ENCODE measurements at regions not wholly inside any gene's neighbourhood (a gene's known extent, or its start where the extent isn't known, plus 50 kb on each side); places are given as distances from the start of the nearest gene placed in this dataset.

GRCh38 chr18:28690836-28691495 is 514.0 kb upstream of the CDH2 start:
- TF ChIP-seq CTCF (IDR thresholded peaks at IDR 0.05): no peak
- Histone ChIP-seq H3K4me1 (no peaks in the 10 kb centered on the region), H3K27ac (no peak overlapping the region), H3K9me3 (no peaks in the 10 kb centered on the region), H3K36me3 (no peaks in the 10 kb centered on the region), H3K4me3 (no peak overlapping the region), H3K27me3 (no peaks in the 10 kb centered on the region)
- DNase-seq: no peak
- ATAC-seq: no peak
- intact Hi-C loops (cut with DNase I): no loop called here

DNA sequence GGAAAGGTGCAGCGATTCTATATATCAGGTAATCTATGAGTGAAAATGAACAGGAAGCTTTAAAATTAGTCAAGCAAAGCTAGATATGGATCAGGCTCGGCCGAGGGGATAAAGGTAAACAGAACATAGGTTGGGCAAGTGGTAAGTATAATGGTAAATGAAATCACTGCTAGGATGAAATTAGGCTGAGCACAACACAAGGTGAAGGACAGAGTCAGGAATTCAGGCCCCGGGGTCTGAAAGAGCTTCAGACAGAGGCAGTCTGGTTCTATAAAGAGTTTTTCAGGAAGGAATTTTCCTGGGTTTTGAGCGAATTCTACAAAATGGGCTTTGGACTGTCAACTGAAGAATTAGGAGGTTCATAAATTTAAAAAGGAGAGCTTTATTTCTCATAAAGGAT is 513.2 kb upstream of the CDH2 start:
- intact Hi-C loops (cut with DNase I): no loop called here
- ATAC-seq: no peak

GRCh38 chr18:28689588-28689987 is 512.7 kb upstream of the CDH2 start:
- intact Hi-C loops (cut with DNase I): no loop called here
- no peak overlapping the region for H3K4me3 ChIP-seq
- H3K27ac ChIP-seq: no peak overlapping the region
- H3K27me3 ChIP-seq: no peaks in the 10 kb centered on the region
- ATAC-seq (no peak), DNase-seq (no peak)
- H3K9me3 ChIP-seq: no peaks in the 10 kb centered on the region
- no peaks in the 10 kb centered on the region for H3K36me3 ChIP-seq
- TF ChIP-seq CTCF (IDR thresholded peaks at IDR 0.05): no peak
- no peaks in the 10 kb centered on the region for H3K4me1 ChIP-seq

More for the DNA sequence above, 513.2 kb upstream of the CDH2 start:
- no peaks in the 10 kb centered on the region for H3K9me3 ChIP-seq
- no peaks in the 10 kb centered on the region for H3K4me1 ChIP-seq
- H3K36me3 ChIP-seq: no peaks in the 10 kb centered on the region
- no peaks in the 10 kb centered on the region for H3K27me3 ChIP-seq
- TF ChIP-seq CTCF (IDR thresholded peaks at IDR 0.05): no peak
- no peak overlapping the region for H3K27ac ChIP-seq
- no peak for DNase-seq
- no peak overlapping the region for H3K4me3 ChIP-seq

DNA sequence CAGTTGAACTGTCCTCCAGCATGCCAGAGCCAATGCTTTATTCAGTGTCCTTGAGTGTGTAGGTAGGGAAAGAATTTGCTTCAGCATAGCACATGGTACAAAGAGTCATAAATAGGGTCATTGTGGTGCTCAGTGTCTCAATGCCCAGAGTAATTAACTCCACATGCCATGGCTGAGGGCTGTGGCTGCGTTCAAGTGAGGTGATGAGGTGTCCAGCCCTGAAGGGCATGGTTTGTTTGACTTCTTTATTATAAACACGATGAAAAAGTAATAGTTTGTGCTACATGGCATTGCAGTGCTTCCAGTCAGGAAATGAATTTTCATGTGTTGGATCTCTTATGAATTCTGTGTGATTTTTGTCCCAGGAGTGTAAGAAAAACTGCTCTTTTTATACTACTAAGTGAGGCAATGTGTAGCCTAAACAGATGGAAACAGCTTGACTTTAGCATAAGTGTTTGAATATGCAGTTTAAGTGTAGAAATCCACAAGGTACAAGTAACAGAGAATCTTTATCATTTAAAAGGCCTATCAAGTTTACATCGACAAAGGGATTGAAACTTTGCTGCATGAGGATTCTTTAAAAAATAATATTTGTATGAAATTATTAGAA is 507.9 kb upstream of the CDH2 start:
- intact Hi-C loops (cut with DNase I): no loop called here
- H3K27ac ChIP-seq: no peak overlapping the region
- H3K4me3 ChIP-seq: no peak overlapping the region
- ATAC-seq: no peak
- no peaks in the 10 kb centered on the region for H3K9me3 ChIP-seq
- H3K36me3 ChIP-seq: no peaks in the 10 kb centered on the region
- H3K27me3 ChIP-seq: no peaks in the 10 kb centered on the region
- no peaks in the 10 kb centered on the region for H3K4me1 ChIP-seq
- no peak for TF ChIP-seq CTCF (IDR thresholded peaks at IDR 0.05)
- no peak for DNase-seq

DNA sequence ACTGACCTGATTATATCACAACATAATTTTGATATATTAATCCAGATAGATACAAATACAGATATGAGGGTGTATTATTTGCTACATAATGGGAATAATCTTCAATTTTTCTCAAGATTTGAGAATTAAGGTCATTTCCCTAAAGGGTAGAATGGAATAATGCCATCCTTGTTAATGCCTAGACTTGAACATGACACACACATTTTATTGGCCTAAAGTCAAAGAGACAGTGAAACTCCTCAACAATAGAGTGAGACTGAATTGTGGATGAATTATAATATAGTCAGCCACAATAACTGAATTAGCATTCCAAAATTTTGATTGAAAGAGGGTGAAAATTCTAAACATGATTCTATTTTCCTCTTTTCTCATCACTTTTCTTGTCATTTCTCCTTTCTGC is 506.0 kb upstream of the CDH2 start:
- Histone ChIP-seq H3K27ac (no peak overlapping the region), H3K9me3 (no peaks in the 10 kb centered on the region), H3K36me3 (no peaks in the 10 kb centered on the region), H3K4me3 (no peak overlapping the region), H3K27me3 (no peaks in the 10 kb centered on the region), H3K4me1 (no peaks in the 10 kb centered on the region)
- no peak for TF ChIP-seq CTCF (IDR thresholded peaks at IDR 0.05)
- intact Hi-C loops (cut with DNase I): no loop called here
- DNase-seq (no peak), ATAC-seq (no peak)

Data from upper lobe of right lung (tissue), 1 donor.